Activated T-helper 17 cell treated with anti-CD3 and anti-CD28 coated beads, Interleukin-2, amount 50 U/mL, for 72 hours (primary cell): ENCODE measurements at regions not wholly inside any gene's neighbourhood (a gene's known extent, or its start where the extent isn't known, plus 50 kb on each side); places are given as distances from the start of the nearest gene placed in this dataset.
A peak's percentile ranks its signal among the peaks of the same experiment; 100 is the strongest.

Experiments
- ATAC-seq: fragments of 150-1000 bp; cut with Tn5 transposase; replicated peaks from 2 replicates; pipeline ENCODE4 v1.10.0; 2021; ENCODE audit warnings: mild to moderate bottlenecking, moderate library complexity
- H3K27ac Mint-ChIP-seq: one replicate; pipeline ENCODE4 v1.8.0; 2022; ENCODE audit warnings: mixed read lengths
- H3K27me3 Mint-ChIP-seq: one replicate; pipeline ENCODE4 v1.8.0; 2022; ENCODE audit warnings: mixed read lengths
- H3K36me3 Mint-ChIP-seq: one replicate; pipeline ENCODE4 v1.8.0; 2022; ENCODE audit warnings: low read depth, mild to moderate bottlenecking, mixed read lengths
- H3K4me1 Mint-ChIP-seq: one replicate; pipeline ENCODE4 v1.8.0; 2022; ENCODE audit warnings: mixed read lengths
- H3K4me3 Mint-ChIP-seq: one replicate; pipeline ENCODE4 v1.8.0; 2022; ENCODE audit warnings: mild to moderate bottlenecking, mixed read lengths
- H3K9me3 Mint-ChIP-seq: one replicate; pipeline ENCODE4 v1.8.0; 2022; ENCODE audit warnings: mixed read lengths

GRCh38 chr16:72482695-72483094 is 310.7 kb upstream of the PMFBP1 start:
- H3K4me3 Mint-ChIP-seq: peak overlapping the region; percentile 62
- no peaks in the 10 kb centered on the region for H3K27me3 Mint-ChIP-seq
- peaks cover 22% of the 10 kb centered on the region for H3K4me1 Mint-ChIP-seq
- peak; percentile 90 for ATAC-seq
- H3K27ac Mint-ChIP-seq: peak overlapping the region; percentile 81
- H3K9me3 Mint-ChIP-seq: peaks cover 14% of the 10 kb centered on the region
- H3K36me3 Mint-ChIP-seq: no peaks in the 10 kb centered on the region

GRCh38 chr16:72481419-72481818 is 309.5 kb upstream of the PMFBP1 start:
- Mint-ChIP-seq H3K4me3 (peak overlapping the region; percentile 62), H3K36me3 (no peaks in the 10 kb centered on the region), H3K27me3 (no peaks in the 10 kb centered on the region), H3K9me3 (peaks cover 8% of the 10 kb centered on the region), H3K27ac (peak overlapping the region; percentile 81), H3K4me1 (peaks cover 22% of the 10 kb centered on the region)
- ATAC-seq: no peak

- Mint-ChIP-seq H3K27ac (peak overlapping the region; percentile 81), H3K4me3 (peak overlapping the region; percentile 62), H3K27me3 (no peaks in the 10 kb centered on the region), H3K4me1 (peaks cover 22% of the 10 kb centered on the region), H3K9me3 (peaks cover 8% of the 10 kb centered on the region), H3K36me3 (no peaks in the 10 kb centered on the region)
- ATAC-seq: no peak
These were observed 309.0 kb upstream of the PMFBP1 start for GRCh38 chr16:72480911-72481310.

GRCh38 chr16:72475688-72476087 is 303.7 kb upstream of the PMFBP1 start:
- Mint-ChIP-seq H3K9me3 (peaks cover 8% of the 10 kb centered on the region), H3K4me1 (peaks cover 13% of the 10 kb centered on the region), H3K36me3 (peaks cover 4% of the 10 kb centered on the region), H3K27me3 (no peaks in the 10 kb centered on the region), H3K4me3 (no peak overlapping the region), H3K27ac (peak overlapping the region; percentile 16)
- ATAC-seq: no peak

- H3K4me3 Mint-ChIP-seq: peak overlapping the region; percentile 17
- ATAC-seq: peak; percentile 97
- peaks cover 4% of the 10 kb centered on the region for H3K36me3 Mint-ChIP-seq
- H3K27me3 Mint-ChIP-seq: no peaks in the 10 kb centered on the region
- peaks cover 9% of the 10 kb centered on the region for H3K4me1 Mint-ChIP-seq
- H3K27ac Mint-ChIP-seq: peak overlapping the region; percentile 55
- peaks cover 4% of the 10 kb centered on the region for H3K9me3 Mint-ChIP-seq
These were observed 302.7 kb upstream of the PMFBP1 start for GRCh38 chr16:72474501-72475123.

- Mint-ChIP-seq H3K9me3 (peaks cover 4% of the 10 kb centered on the region), H3K4me3 (peak overlapping the region; percentile 17), H3K36me3 (peaks cover 4% of the 10 kb centered on the region), H3K27me3 (no peaks in the 10 kb centered on the region), H3K4me1 (peaks cover 9% of the 10 kb centered on the region), H3K27ac (peak overlapping the region; percentile 55)
- ATAC-seq: no peak
These were observed 301.7 kb upstream of the PMFBP1 start for GRCh38 chr16:72473631-72474030.

- peaks cover 9% of the 10 kb centered on the region for H3K4me1 Mint-ChIP-seq
- ATAC-seq: no peak
- no peak overlapping the region for H3K27ac Mint-ChIP-seq
- no peak overlapping the region for H3K4me3 Mint-ChIP-seq
- no peaks in the 10 kb centered on the region for H3K27me3 Mint-ChIP-seq
- peaks cover 4% of the 10 kb centered on the region for H3K36me3 Mint-ChIP-seq
- no peaks in the 10 kb centered on the region for H3K9me3 Mint-ChIP-seq
These were observed 299.5 kb upstream of the PMFBP1 start for GRCh38 chr16:72471317-72471924.

- Mint-ChIP-seq H3K27me3 (no peaks in the 10 kb centered on the region), H3K36me3 (peaks cover 4% of the 10 kb centered on the region), H3K4me3 (no peak overlapping the region), H3K9me3 (no peaks in the 10 kb centered on the region), H3K4me1 (peaks cover 6% of the 10 kb centered on the region), H3K27ac (no peak overlapping the region)
- no peak for ATAC-seq
These were observed 298.6 kb upstream of the PMFBP1 start for GRCh38 chr16:72470541-72470940.

GRCh38 chr16:72469932-72470331 is 298.0 kb upstream of the PMFBP1 start:
- ATAC-seq: no peak
- no peak overlapping the region for H3K4me3 Mint-ChIP-seq
- H3K27me3 Mint-ChIP-seq: no peaks in the 10 kb centered on the region
- no peak overlapping the region for H3K27ac Mint-ChIP-seq
- peaks cover 4% of the 10 kb centered on the region for H3K36me3 Mint-ChIP-seq
- no peaks in the 10 kb centered on the region for H3K9me3 Mint-ChIP-seq
- H3K4me1 Mint-ChIP-seq: peaks cover 3% of the 10 kb centered on the region

GRCh38 chr16:72468582-72468981 is 296.6 kb upstream of the PMFBP1 start:
- H3K4me1 Mint-ChIP-seq: no peaks in the 10 kb centered on the region
- no peaks in the 10 kb centered on the region for H3K9me3 Mint-ChIP-seq
- H3K27ac Mint-ChIP-seq: peak overlapping the region; percentile 20
- no peaks in the 10 kb centered on the region for H3K27me3 Mint-ChIP-seq
- no peaks in the 10 kb centered on the region for H3K36me3 Mint-ChIP-seq
- no peak overlapping the region for H3K4me3 Mint-ChIP-seq
- no peak for ATAC-seq

GRCh38 chr16:72467157-72467759 is 295.3 kb upstream of the PMFBP1 start:
- Mint-ChIP-seq H3K27me3 (no peaks in the 10 kb centered on the region), H3K4me3 (no peak overlapping the region), H3K36me3 (no peaks in the 10 kb centered on the region), H3K9me3 (no peaks in the 10 kb centered on the region), H3K4me1 (no peaks in the 10 kb centered on the region), H3K27ac (no peak overlapping the region)
- ATAC-seq: peak; percentile 45

- no peaks in the 10 kb centered on the region for H3K36me3 Mint-ChIP-seq
- H3K27ac Mint-ChIP-seq: no peak overlapping the region
- H3K4me1 Mint-ChIP-seq: no peaks in the 10 kb centered on the region
- H3K4me3 Mint-ChIP-seq: no peak overlapping the region
- no peaks in the 10 kb centered on the region for H3K9me3 Mint-ChIP-seq
- no peak for ATAC-seq
- no peaks in the 10 kb centered on the region for H3K27me3 Mint-ChIP-seq
These were observed 292.8 kb upstream of the PMFBP1 start for GRCh38 chr16:72464597-72465368.

- H3K9me3 Mint-ChIP-seq: no peaks in the 10 kb centered on the region
- H3K36me3 Mint-ChIP-seq: no peaks in the 10 kb centered on the region
- no peak for ATAC-seq
- H3K4me1 Mint-ChIP-seq: no peaks in the 10 kb centered on the region
- no peak overlapping the region for H3K4me3 Mint-ChIP-seq
- no peaks in the 10 kb centered on the region for H3K27me3 Mint-ChIP-seq
- no peak overlapping the region for H3K27ac Mint-ChIP-seq
These were observed 292.1 kb upstream of the PMFBP1 start for GRCh38 chr16:72464052-72464451.

- peaks cover 15% of the 10 kb centered on the region for H3K9me3 Mint-ChIP-seq
- ATAC-seq: no peak
These were observed 286.1 kb upstream of the PMFBP1 start for GRCh38 chr16:72458035-72458434.

More at GRCh38 chr16:72458035-72458434, 286.1 kb upstream of the PMFBP1 start:
- Mint-ChIP-seq H3K4me3 (no peak overlapping the region), H3K36me3 (no peaks in the 10 kb centered on the region), H3K27ac (no peak overlapping the region), H3K27me3 (no peaks in the 10 kb centered on the region), H3K4me1 (no peaks in the 10 kb centered on the region)
